Suprapubic skin (tissue), 4 donors: ENCODE measurements at regions not wholly inside any gene's neighbourhood (a gene's known extent, or its start where the extent isn't known, plus 50 kb on each side); places are given as distances from the start of the nearest gene placed in this dataset.

Experiments used
- DNase-seq, 2 donors: peaks; one replicate each; pipeline ENCODE4 v3.0.0-alpha.2; 2019; ENCODE audit warnings: low spot score in 2 of 2
- H3K27ac ChIP-seq: fragments of 200-600 bp; sonication (generic); one replicate; pipeline ENCODE4 v1.5.1; 2019
- H3K27me3 ChIP-seq: fragments of 200-600 bp; sonication (generic); one replicate; pipeline ENCODE4 v1.5.1; 2019
- H3K36me3 ChIP-seq: fragments of 200-600 bp; sonication (generic); one replicate; pipeline ENCODE4 v1.5.1; 2019
- H3K4me1 ChIP-seq: fragments of 200-600 bp; sonication (generic); one replicate; pipeline ENCODE4 v1.5.1; 2019
- H3K4me3 ChIP-seq: fragments of 200-600 bp; sonication (generic); one replicate; pipeline ENCODE4 v1.5.1; 2019; ENCODE audit warnings: mild to moderate bottlenecking
- H3K9me3 ChIP-seq: fragments of 200-600 bp; sonication (generic); one replicate; pipeline ENCODE4 v1.5.1; 2019
- EP300 ChIP-seq: sonication (generic); formaldehyde crosslinking; IDR thresholded peaks from one replicate; pipeline ENCODE4 v1.6.1; 2017; ENCODE audit warnings: antibody characterized with exemption
- POLR2A ChIP-seq, 2 donors: fragments of 450-650 bp; IDR thresholded peaks; one replicate each; pipeline ENCODE4 v1.6.1; 2017; ENCODE audit warnings: antibody characterized with exemption in 2 of 2, mild to moderate bottlenecking in 2 of 2, moderate library complexity in 2 of 2
- POLR2AphosphoS5 ChIP-seq, 3 donors: sonication (generic); formaldehyde crosslinking; IDR thresholded peaks; one replicate each; pipeline ENCODE4 v1.6.1; 2017; ENCODE audit warnings: antibody characterized with exemption in 3 of 3
- WGBS: methylation state at CpG from one replicate; pipeline ENCODE4 v1.1.5; 2018; 5-methylcytosine and 5-hydroxymethylcytosine counted together
- TF ChIP-seq, protein P1 (sequence below), 2 donors: fragments of 200-600 bp in 1 of 2; fragments of 450-650 bp in 1 of 2; sonication (generic) in 1 of 2; IDR thresholded peaks; one replicate each; pipeline ENCODE4 v1.5.1; 2016 to 2019; ENCODE audit warnings: antibody characterized with exemption in 2 of 2, mild to moderate bottlenecking in 1 of 2, moderate library complexity in 1 of 2

DNA sequence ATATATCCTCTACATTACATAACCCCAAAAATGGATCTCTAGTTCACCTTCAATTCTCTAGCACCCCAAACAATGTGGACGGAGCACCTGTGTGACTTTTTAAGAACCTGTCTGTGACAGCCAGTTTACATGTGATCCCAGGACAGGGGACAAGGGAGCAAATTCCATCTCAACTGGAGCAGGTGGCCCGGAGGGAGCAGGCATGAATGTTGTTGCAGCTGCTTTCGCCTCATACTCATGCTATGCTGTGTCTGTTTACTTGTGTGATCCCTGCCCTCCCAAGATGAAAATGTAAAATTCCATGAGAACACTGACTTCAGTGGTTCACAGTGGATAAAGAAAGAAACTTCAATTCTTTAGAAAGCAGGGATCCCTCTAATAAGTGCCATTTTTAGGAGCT, 600.3 kb downstream of the CDH26 start:
- WGBS: 94% methylated on average over 3 of the region's 3 CpGs
- H3K9me3 ChIP-seq: no peaks in the 10 kb centered on the region
- TF ChIP-seq, protein P1, sequence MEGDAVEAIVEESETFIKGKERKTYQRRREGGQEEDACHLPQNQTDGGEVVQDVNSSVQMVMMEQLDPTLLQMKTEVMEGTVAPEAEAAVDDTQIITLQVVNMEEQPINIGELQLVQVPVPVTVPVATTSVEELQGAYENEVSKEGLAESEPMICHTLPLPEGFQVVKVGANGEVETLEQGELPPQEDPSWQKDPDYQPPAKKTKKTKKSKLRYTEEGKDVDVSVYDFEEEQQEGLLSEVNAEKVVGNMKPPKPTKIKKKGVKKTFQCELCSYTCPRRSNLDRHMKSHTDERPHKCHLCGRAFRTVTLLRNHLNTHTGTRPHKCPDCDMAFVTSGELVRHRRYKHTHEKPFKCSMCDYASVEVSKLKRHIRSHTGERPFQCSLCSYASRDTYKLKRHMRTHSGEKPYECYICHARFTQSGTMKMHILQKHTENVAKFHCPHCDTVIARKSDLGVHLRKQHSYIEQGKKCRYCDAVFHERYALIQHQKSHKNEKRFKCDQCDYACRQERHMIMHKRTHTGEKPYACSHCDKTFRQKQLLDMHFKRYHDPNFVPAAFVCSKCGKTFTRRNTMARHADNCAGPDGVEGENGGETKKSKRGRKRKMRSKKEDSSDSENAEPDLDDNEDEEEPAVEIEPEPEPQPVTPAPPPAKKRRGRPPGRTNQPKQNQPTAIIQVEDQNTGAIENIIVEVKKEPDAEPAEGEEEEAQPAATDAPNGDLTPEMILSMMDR (IDR thresholded peaks at IDR 0.05): no peak
- no peak for TF ChIP-seq POLR2AphosphoS5 (IDR thresholded peaks at IDR 0.05)
- no peak for TF ChIP-seq EP300
- TF ChIP-seq POLR2A (IDR thresholded peaks at IDR 0.05): no peak
- no peaks in the 10 kb centered on the region for H3K4me1 ChIP-seq
- H3K27me3 ChIP-seq: peaks cover 13% of the 10 kb centered on the region
- no peak overlapping the region for H3K4me3 ChIP-seq
- H3K27ac ChIP-seq: no peak overlapping the region
- no peaks in the 10 kb centered on the region for H3K36me3 ChIP-seq
- DNase-seq: no peak

- Histone ChIP-seq H3K27ac (no peak overlapping the region), H3K4me3 (no peak overlapping the region), H3K27me3 (peaks cover 13% of the 10 kb centered on the region), H3K36me3 (no peaks in the 10 kb centered on the region), H3K4me1 (no peaks in the 10 kb centered on the region), H3K9me3 (no peaks in the 10 kb centered on the region)
- TF ChIP-seq, protein P1 (IDR thresholded peaks at IDR 0.05): no peak
- TF ChIP-seq POLR2A (IDR thresholded peaks at IDR 0.05): no peak
- TF ChIP-seq EP300: no peak
- no peak for TF ChIP-seq POLR2AphosphoS5 (IDR thresholded peaks at IDR 0.05)
- WGBS: 54% methylated on average over 3 of the region's 7 CpGs
- DNase-seq: no peak
These were observed 601.2 kb downstream of the CDH26 start for GRCh38 chr20:60559462-60559861.

- Histone ChIP-seq H3K4me1 (no peaks in the 10 kb centered on the region), H3K9me3 (no peaks in the 10 kb centered on the region), H3K27ac (no peak overlapping the region), H3K27me3 (peaks cover 8% of the 10 kb centered on the region), H3K36me3 (no peaks in the 10 kb centered on the region), H3K4me3 (no peak overlapping the region)
- WGBS: 63% methylated on average over 3 of the region's 3 CpGs
- DNase-seq: no peak
- TF ChIP-seq POLR2A (IDR thresholded peaks at IDR 0.05) (no peak), POLR2AphosphoS5 (IDR thresholded peaks at IDR 0.05) (no peak), EP300 (no peak)
- TF ChIP-seq, protein P1 (IDR thresholded peaks at IDR 0.05): no peak
These were observed 602.8 kb downstream of the CDH26 start for GRCh38 chr20:60561052-60561451.

GRCh38 chr20:60565083-60565482, 606.9 kb downstream of the CDH26 start:
- H3K9me3 ChIP-seq: no peaks in the 10 kb centered on the region
- no peaks in the 10 kb centered on the region for H3K27me3 ChIP-seq
- no peaks in the 10 kb centered on the region for H3K4me1 ChIP-seq
- 22% methylated on average over 4 of the region's 4 CpGs for WGBS
- no peaks in the 10 kb centered on the region for H3K36me3 ChIP-seq
- TF ChIP-seq EP300 (no peak), POLR2A (IDR thresholded peaks at IDR 0.05) (no peak), POLR2AphosphoS5 (IDR thresholded peaks at IDR 0.05) (no peak)
- TF ChIP-seq, protein P1 (IDR thresholded peaks at IDR 0.05): no peak
- H3K27ac ChIP-seq: no peak overlapping the region
- no peak overlapping the region for H3K4me3 ChIP-seq
- DNase-seq: no peak

DNA sequence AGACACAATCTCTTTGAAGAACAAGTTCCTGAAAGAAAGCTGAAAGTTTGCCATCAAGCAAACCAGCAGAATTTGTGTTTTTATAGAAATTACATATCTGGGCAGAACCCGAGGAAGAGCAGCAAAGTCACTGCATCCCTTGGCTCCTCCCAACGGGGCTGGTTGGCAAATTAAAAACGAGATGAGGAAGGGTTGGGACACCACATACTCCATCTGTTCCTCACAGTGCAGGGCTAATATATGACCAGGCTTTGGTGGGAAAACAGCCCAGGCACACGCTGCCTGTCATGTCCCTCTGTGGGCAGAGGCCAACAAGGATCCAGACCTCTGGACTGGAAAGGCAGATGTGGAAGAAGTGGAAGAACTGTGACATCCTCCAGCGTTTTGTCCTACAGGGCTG, 607.3 kb downstream of the CDH26 start:
- Histone ChIP-seq H3K4me1 (no peaks in the 10 kb centered on the region), H3K4me3 (no peak overlapping the region), H3K36me3 (no peaks in the 10 kb centered on the region), H3K9me3 (no peaks in the 10 kb centered on the region), H3K27me3 (no peaks in the 10 kb centered on the region), H3K27ac (no peak overlapping the region)
- DNase-seq: no peak
- 48% methylated on average over 5 of the region's 5 CpGs for WGBS
- no peak for TF ChIP-seq POLR2AphosphoS5 (IDR thresholded peaks at IDR 0.05)
- TF ChIP-seq, protein P1 (IDR thresholded peaks at IDR 0.05): no peak
- TF ChIP-seq POLR2A (IDR thresholded peaks at IDR 0.05): no peak
- no peak for TF ChIP-seq EP300
